ENCODE measurements at regions not wholly inside any gene's neighbourhood (a gene's known extent, or its start where the extent isn't known, plus 50 kb on each side); places are given as distances from the start of the nearest gene placed in this dataset.

DNA sequence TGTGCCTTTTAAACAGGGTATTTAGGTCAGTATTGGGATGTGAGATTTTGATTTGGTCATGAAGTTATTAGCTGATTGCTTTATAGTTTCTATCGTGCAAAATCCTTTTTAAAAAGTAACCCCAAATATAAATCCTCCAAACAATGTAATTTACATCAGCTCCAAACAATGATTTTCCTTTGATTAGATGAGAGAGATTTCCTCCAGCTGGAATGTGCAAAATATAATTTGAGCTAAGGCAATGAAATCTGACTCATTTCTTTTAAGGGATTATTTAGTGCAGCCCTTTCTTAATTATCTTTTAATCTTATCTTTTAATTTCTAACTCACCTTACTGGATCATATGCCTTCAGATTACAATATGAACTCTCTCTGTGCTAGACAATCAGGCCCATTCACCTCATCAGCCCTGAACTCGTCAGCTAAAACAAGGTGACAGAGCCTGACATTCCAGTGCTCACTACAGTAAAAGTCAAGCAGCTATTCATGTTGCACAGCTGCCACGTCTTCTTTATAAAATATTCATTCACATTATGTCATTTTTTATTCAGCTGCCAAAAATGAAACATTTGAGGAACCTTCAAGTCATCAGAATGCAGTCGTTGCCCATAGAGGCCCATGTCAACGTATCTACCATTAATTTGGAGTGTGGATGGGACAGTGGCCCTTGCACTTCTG lies 440.1 kb downstream of the CBLN4 start:
- DNase-seq (ENCODE audit: low spot score): no peak
- TF ChIP-seq, protein P1, sequence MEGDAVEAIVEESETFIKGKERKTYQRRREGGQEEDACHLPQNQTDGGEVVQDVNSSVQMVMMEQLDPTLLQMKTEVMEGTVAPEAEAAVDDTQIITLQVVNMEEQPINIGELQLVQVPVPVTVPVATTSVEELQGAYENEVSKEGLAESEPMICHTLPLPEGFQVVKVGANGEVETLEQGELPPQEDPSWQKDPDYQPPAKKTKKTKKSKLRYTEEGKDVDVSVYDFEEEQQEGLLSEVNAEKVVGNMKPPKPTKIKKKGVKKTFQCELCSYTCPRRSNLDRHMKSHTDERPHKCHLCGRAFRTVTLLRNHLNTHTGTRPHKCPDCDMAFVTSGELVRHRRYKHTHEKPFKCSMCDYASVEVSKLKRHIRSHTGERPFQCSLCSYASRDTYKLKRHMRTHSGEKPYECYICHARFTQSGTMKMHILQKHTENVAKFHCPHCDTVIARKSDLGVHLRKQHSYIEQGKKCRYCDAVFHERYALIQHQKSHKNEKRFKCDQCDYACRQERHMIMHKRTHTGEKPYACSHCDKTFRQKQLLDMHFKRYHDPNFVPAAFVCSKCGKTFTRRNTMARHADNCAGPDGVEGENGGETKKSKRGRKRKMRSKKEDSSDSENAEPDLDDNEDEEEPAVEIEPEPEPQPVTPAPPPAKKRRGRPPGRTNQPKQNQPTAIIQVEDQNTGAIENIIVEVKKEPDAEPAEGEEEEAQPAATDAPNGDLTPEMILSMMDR (IDR thresholded peaks at IDR 0.05; ENCODE audit: extremely low read depth, insufficient read depth, missing control alignments): no peak
- in situ Hi-C loops (cut with MboI; ENCODE audit: low pct_unique_long_range_greater_than_20kb, low sequenced_read_pairs, unreplicated experiment): no loop called here

- in situ Hi-C loops (cut with MboI; ENCODE audit: low pct_unique_long_range_greater_than_20kb, low sequenced_read_pairs, unreplicated experiment): no loop called here
- TF ChIP-seq, protein P1 (IDR thresholded peaks at IDR 0.05; ENCODE audit: extremely low read depth, insufficient read depth, missing control alignments): no peak
- DNase-seq (ENCODE audit: low spot score): no peak
These were observed 444.1 kb downstream of the CBLN4 start for GRCh38 chr20:55561259-55561658.

- TF ChIP-seq, protein P1 (IDR thresholded peaks at IDR 0.05; ENCODE audit: extremely low read depth, insufficient read depth, missing control alignments): no peak
- no peak for DNase-seq (ENCODE audit: low spot score)
- in situ Hi-C loops (cut with MboI; ENCODE audit: low pct_unique_long_range_greater_than_20kb, low sequenced_read_pairs, unreplicated experiment): no loop called here
These were observed 448.1 kb downstream of the CBLN4 start for GRCh38 chr20:55557191-55557590.

DNA sequence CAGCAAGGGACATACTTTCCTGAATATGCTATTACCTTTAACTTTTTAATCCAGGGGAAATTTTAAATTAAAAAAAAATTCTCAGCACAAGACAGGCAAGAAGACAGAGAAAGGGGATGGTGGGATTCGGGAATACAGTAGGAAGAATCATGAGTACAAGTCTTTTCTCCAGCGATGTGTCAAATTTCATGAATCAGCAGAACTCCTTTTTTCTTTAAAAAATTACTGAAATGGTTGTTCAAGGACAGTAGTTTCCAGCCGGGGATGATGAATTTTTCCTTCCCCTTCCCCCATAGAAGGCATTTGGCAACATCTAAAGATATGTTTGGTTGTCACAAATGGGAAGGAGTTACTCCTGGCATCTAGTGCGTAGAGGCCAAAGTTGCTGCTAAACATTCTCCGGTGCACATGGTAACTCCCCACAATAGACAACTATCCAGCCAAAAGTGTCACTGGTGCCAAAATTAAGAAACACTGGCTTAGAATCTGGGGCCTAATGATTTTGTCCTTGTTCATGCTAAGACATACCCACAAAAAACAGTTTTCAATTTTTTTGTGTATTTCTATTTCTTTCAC lies 450.2 kb downstream of the CBLN4 start:
- in situ Hi-C loops (cut with MboI; ENCODE audit: low pct_unique_long_range_greater_than_20kb, low sequenced_read_pairs, unreplicated experiment): no loop called here
- TF ChIP-seq, protein P1 (IDR thresholded peaks at IDR 0.05; ENCODE audit: extremely low read depth, insufficient read depth, missing control alignments): no peak
- DNase-seq (ENCODE audit: low spot score): no peak

GRCh38 chr20:55544638-55545037 lies 460.7 kb downstream of the CBLN4 start:
- DNase-seq (ENCODE audit: low spot score): no peak
- TF ChIP-seq, protein P1 (IDR thresholded peaks at IDR 0.05; ENCODE audit: extremely low read depth, insufficient read depth, missing control alignments): no peak
- in situ Hi-C loops (cut with MboI; ENCODE audit: low pct_unique_long_range_greater_than_20kb, low sequenced_read_pairs, unreplicated experiment): no loop called here

- in situ Hi-C loops (cut with MboI; ENCODE audit: low pct_unique_long_range_greater_than_20kb, low sequenced_read_pairs, unreplicated experiment): no loop called here
These were observed 464.8 kb downstream of the CBLN4 start for GRCh38 chr20:55540486-55540885.

More at GRCh38 chr20:55540486-55540885, 464.8 kb downstream of the CBLN4 start:
- TF ChIP-seq, protein P1 (IDR thresholded peaks at IDR 0.05; ENCODE audit: extremely low read depth, insufficient read depth, missing control alignments): no peak
- no peak for DNase-seq (ENCODE audit: low spot score)

Data from GM13977 (cell line).